ENCODE measurements at regions not wholly inside any gene's neighbourhood (a gene's known extent, or its start where the extent isn't known, plus 50 kb on each side); places are given as distances from the start of the nearest gene placed in this dataset.

DNA sequence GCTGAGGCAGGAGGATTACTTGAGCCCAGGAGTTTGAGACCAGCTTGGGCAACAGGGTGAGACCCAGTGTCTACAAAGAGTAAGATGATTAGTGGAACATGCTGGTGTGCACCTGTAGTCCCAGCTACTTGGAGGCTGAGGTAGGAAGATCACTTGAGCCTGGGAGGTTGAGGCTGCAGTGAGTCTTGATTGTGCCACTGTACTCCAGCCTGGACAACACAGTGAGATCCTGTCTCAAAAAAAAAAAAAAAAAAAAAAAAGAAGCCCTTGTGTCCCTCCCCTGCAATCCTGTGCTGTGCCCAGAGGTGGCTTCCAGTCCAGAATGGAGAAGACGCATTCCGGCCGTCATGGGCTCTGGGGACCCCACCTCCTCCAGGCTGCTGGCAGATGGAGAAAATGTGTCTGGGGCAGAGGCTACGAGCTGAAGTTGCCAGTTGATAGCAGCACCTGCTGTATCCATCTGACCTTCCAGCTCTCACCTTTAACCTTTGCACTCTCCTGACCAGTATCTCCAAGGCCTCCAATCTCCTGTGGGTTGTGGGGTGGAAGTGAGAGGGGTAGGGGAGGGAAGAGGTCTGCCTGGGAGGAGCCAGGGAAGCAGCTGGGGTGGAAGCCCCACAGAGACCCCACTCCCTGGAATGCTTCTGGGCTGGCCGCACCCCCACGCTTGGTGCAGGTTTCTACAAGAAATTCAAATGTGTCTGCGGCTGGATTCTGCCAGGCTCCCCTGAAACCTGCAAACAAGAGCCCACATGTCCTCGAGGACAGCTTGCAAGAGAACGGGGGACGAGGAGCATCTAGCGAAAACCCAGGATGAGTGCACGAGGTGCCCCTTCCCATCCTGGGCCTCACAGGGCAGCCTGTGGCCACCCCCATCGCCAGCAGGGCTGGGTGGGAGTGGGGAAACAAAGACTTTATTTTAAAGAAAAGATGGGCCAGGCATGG, 148.3 kb upstream of the IER5L start:
- 95% methylated on average over 13 of the region's 13 CpGs for WGBS (ENCODE audit: insufficient coverage)
- Mint-ChIP-seq H3K9me3 (no peaks in the 10 kb centered on the region), H3K27ac (no peak overlapping the region), H3K4me3 (no peak overlapping the region), H3K27me3 (ENCODE audit: low read depth in 2 of 2) (no peaks in the 10 kb centered on the region), H3K36me3 (peaks cover 5% of the 10 kb centered on the region), H3K4me1 (peaks cover 0 to 4% of the 10 kb centered on the region in 2 donors)
- peaks cover 10% of the 10 kb centered on the region for H3K9me3 ChIP-seq (ENCODE audit: control insufficient read depth, insufficient read depth, low read length)
- TF ChIP-seq, protein P1, sequence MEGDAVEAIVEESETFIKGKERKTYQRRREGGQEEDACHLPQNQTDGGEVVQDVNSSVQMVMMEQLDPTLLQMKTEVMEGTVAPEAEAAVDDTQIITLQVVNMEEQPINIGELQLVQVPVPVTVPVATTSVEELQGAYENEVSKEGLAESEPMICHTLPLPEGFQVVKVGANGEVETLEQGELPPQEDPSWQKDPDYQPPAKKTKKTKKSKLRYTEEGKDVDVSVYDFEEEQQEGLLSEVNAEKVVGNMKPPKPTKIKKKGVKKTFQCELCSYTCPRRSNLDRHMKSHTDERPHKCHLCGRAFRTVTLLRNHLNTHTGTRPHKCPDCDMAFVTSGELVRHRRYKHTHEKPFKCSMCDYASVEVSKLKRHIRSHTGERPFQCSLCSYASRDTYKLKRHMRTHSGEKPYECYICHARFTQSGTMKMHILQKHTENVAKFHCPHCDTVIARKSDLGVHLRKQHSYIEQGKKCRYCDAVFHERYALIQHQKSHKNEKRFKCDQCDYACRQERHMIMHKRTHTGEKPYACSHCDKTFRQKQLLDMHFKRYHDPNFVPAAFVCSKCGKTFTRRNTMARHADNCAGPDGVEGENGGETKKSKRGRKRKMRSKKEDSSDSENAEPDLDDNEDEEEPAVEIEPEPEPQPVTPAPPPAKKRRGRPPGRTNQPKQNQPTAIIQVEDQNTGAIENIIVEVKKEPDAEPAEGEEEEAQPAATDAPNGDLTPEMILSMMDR (IDR thresholded peaks at IDR 0.05): no peak
- peaks cover 6% of the 10 kb centered on the region for H3K4me1 ChIP-seq (ENCODE audit: control insufficient read depth, insufficient read depth, low read length)
- H3K27ac ChIP-seq (ENCODE audit: low read length): no peak overlapping the region
- ATAC-seq: no peak
- intact Hi-C loops (cut with micrococcal nuclease): no loop called here
- DNase-seq: no peak
- no peaks in the 10 kb centered on the region for H3K36me3 ChIP-seq (ENCODE audit: control insufficient read depth, insufficient read depth, low read length)
- H3K4me3 ChIP-seq (ENCODE audit: low read length): no peak overlapping the region
- H3K27me3 ChIP-seq (ENCODE audit: control insufficient read depth, insufficient read depth, low read length): no peaks in the 10 kb centered on the region

DNA sequence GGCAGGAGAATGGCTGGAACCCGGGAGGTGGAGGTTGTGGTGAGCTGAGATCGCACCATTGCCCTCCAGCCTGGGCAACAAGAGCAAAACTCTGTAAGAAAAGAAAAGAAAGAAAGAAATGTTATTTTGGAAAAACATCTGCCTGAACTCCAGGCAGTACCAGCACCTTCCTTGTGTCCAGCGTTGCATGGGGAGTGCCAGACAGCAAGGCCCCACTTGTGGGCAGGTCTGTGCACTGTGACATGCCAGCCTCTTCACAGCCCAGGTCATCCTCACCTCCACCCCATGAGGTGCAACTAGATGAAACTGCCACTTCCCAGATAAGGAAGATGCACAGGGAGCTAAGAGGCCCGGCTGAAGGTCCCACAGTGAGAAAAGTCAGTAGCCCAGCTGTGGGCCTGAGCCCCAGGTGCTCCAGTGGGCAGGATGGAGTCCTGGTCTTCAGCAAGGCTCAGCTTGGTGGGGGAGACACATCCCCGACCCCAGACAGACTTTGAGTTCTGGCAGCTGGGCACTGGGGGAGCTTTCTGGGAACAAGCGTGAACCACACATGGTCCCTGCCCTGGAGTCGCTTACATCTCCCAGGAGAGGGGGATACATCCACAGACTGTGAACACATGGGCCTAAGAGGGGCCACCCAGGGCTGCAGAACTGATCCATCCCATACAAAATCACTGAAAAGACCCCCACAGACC, 146.9 kb upstream of the IER5L start:
- Histone ChIP-seq H3K4me3 (ENCODE audit: low read length) (no peak overlapping the region), H3K36me3 (ENCODE audit: control insufficient read depth, insufficient read depth, low read length) (no peaks in the 10 kb centered on the region), H3K27ac (ENCODE audit: low read length) (no peak overlapping the region), H3K4me1 (ENCODE audit: control insufficient read depth, insufficient read depth, low read length) (peaks cover 20% of the 10 kb centered on the region), H3K9me3 (ENCODE audit: control insufficient read depth, insufficient read depth, low read length) (no peaks in the 10 kb centered on the region), H3K27me3 (ENCODE audit: control insufficient read depth, insufficient read depth, low read length) (no peaks in the 10 kb centered on the region)
- Mint-ChIP-seq H3K27me3 (ENCODE audit: low read depth in 2 of 2) (peaks cover 0 to 3% of the 10 kb centered on the region in 2 donors), H3K9me3 (no peaks in the 10 kb centered on the region), H3K4me3 (no peak overlapping the region), H3K27ac (no peak overlapping the region), H3K4me1 (peaks cover 10 to 15% of the 10 kb centered on the region in 2 donors), H3K36me3 (no peaks in the 10 kb centered on the region)
- TF ChIP-seq, protein P1 (IDR thresholded peaks at IDR 0.05): no peak
- DNase-seq (no peak), ATAC-seq (no peak)
- intact Hi-C loops (cut with micrococcal nuclease): no loop called here
- WGBS (ENCODE audit: insufficient coverage): 92% methylated on average over 7 of the region's 7 CpGs

DNA sequence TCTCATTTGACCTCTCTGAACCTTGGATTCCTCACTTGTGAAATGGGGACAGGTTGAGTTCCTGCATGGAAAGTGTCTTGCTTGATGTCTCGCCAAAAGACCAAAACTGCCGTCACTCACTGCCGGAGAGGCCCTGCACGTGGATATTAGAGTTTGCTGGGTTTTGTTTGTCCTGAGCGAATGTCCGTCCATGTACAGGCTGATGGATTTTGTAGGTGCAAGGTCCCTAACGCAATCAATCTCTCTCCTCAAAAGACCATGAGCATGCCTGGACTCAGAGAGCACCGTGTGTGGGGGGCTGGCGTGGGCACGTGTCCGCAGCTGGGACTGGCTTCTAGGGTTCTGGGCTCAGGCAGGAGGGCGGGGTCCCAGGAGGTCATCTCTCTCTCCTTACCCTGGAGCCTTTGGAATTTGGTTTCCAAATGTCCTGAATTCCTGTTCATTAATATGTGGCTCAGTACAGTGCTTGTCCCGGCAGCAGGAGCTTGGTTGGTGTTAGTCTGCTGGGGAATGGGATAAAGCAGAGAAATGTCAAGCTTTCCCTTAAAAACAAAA, 146.0 kb upstream of the IER5L start:
- Mint-ChIP-seq H3K36me3 (no peaks in the 10 kb centered on the region), H3K27me3 (ENCODE audit: low read depth in 2 of 2) (peaks cover 0 to 5% of the 10 kb centered on the region in 2 donors), H3K4me1 (peaks cover 10 to 15% of the 10 kb centered on the region in 2 donors), H3K27ac (no peak overlapping the region), H3K4me3 (no peak overlapping the region), H3K9me3 (no peaks in the 10 kb centered on the region)
- peaks cover 25% of the 10 kb centered on the region for H3K4me1 ChIP-seq (ENCODE audit: control insufficient read depth, insufficient read depth, low read length)
- DNase-seq (no peak), ATAC-seq (no peak)
- no peaks in the 10 kb centered on the region for H3K9me3 ChIP-seq (ENCODE audit: control insufficient read depth, insufficient read depth, low read length)
- WGBS (ENCODE audit: insufficient coverage): 95% methylated on average over 12 of the region's 13 CpGs
- TF ChIP-seq, protein P1 (IDR thresholded peaks at IDR 0.05): no peak
- no peaks in the 10 kb centered on the region for H3K27me3 ChIP-seq (ENCODE audit: control insufficient read depth, insufficient read depth, low read length)
- no peak overlapping the region for H3K27ac ChIP-seq (ENCODE audit: low read length)
- H3K4me3 ChIP-seq (ENCODE audit: low read length): no peak overlapping the region
- intact Hi-C loops (cut with micrococcal nuclease): no loop called here
- no peaks in the 10 kb centered on the region for H3K36me3 ChIP-seq (ENCODE audit: control insufficient read depth, insufficient read depth, low read length)

All from natural killer cell (primary cell).